Vagina (tissue), 2 donors: ENCODE measurements at regions not wholly inside any gene's neighbourhood (a gene's known extent, or its start where the extent isn't known, plus 50 kb on each side); places are given as distances from the start of the nearest gene placed in this dataset.
"Not testable (repeated sequence)": the region's sequence is repeated elsewhere in the genome, so short reads cannot be mapped to it uniquely, and the experiment has no call there.

Experiments
- POLR2A ChIP-seq, 2 donors: fragments of 450-650 bp; IDR thresholded peaks; one replicate each; pipeline ENCODE4 v1.6.1; 2017; ENCODE audit warnings: antibody characterized with exemption in 2 of 2, mild to moderate bottlenecking in 2 of 2, moderate library complexity in 2 of 2
- TF ChIP-seq, protein P1 (sequence below), 3 experiments: fragments of 450-650 bp in 2 of 3; fragments of 200-600 bp in 1 of 3; sonication (generic) in 1 of 3; IDR thresholded peaks; one replicate each; pipeline ENCODE4 v1.5.1; 2017 to 2019; ENCODE audit warnings: antibody characterized with exemption in 3 of 3, mild to moderate bottlenecking in 2 of 3, moderate library complexity in 2 of 3

DNA sequence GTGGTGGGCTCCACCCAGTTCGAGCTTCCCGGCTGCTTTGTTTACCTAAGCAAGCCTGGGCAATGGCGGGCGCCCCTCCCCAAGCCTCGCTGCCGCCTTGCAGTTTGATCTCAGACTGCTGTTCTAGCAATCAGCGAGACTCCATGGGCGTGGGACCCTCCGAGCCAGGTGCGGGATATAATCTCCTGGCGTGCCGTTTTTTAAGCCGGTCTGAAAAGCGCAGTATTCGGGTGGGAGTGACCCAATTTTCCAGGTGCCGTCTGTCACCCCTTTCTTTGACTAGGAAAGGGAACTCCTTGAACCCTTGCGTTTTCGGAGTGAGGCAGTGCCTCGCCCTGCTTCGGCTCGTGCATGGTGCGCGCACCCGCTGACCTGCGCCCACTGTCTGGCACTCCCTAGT, 94.4 kb downstream of the ASMT start:
- TF ChIP-seq, protein P1, sequence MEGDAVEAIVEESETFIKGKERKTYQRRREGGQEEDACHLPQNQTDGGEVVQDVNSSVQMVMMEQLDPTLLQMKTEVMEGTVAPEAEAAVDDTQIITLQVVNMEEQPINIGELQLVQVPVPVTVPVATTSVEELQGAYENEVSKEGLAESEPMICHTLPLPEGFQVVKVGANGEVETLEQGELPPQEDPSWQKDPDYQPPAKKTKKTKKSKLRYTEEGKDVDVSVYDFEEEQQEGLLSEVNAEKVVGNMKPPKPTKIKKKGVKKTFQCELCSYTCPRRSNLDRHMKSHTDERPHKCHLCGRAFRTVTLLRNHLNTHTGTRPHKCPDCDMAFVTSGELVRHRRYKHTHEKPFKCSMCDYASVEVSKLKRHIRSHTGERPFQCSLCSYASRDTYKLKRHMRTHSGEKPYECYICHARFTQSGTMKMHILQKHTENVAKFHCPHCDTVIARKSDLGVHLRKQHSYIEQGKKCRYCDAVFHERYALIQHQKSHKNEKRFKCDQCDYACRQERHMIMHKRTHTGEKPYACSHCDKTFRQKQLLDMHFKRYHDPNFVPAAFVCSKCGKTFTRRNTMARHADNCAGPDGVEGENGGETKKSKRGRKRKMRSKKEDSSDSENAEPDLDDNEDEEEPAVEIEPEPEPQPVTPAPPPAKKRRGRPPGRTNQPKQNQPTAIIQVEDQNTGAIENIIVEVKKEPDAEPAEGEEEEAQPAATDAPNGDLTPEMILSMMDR (IDR thresholded peaks at IDR 0.05), result not testable (repeated sequence)
- TF ChIP-seq POLR2A (IDR thresholded peaks at IDR 0.05), result not testable (repeated sequence)
